ENCODE measurements at regions not wholly inside any gene's neighbourhood (a gene's known extent, or its start where the extent isn't known, plus 50 kb on each side); places are given as distances from the start of the nearest gene placed in this dataset.

- H2AFZ ChIP-seq (ENCODE audit: low read length), result no peak overlapping the region
- H3K27ac ChIP-seq (ENCODE audit: low read length), result no peak overlapping the region
- no peaks in the 10 kb centered on the region for H3K9me2 ChIP-seq (replicated peaks; ENCODE audit: low read length)
- CTCF ChIA-PET, result no interaction called here
- H3K4me3 ChIP-seq (ENCODE audit: low read length), result no peak overlapping the region
- intact Hi-C loops (cut with micrococcal nuclease), result no loop called here
- no peak for TF ChIP-seq EZH2 (IDR thresholded peaks at IDR 0.05; ENCODE audit: low read length, unreplicated experiment)
- TF ChIP-seq, protein P1, sequence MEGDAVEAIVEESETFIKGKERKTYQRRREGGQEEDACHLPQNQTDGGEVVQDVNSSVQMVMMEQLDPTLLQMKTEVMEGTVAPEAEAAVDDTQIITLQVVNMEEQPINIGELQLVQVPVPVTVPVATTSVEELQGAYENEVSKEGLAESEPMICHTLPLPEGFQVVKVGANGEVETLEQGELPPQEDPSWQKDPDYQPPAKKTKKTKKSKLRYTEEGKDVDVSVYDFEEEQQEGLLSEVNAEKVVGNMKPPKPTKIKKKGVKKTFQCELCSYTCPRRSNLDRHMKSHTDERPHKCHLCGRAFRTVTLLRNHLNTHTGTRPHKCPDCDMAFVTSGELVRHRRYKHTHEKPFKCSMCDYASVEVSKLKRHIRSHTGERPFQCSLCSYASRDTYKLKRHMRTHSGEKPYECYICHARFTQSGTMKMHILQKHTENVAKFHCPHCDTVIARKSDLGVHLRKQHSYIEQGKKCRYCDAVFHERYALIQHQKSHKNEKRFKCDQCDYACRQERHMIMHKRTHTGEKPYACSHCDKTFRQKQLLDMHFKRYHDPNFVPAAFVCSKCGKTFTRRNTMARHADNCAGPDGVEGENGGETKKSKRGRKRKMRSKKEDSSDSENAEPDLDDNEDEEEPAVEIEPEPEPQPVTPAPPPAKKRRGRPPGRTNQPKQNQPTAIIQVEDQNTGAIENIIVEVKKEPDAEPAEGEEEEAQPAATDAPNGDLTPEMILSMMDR (conservative IDR thresholded peaks at IDR 0.05; ENCODE audit: low read depth, low read length), result no peak
- TF ChIP-seq EZH2phosphoT487 (IDR thresholded peaks at IDR 0.05; ENCODE audit: borderline replicate concordance, low read length), result no peak
- BruUV-seq (replicated peaks), result no TSS peak
- DNase-seq (no peak), ATAC-seq (no peak)
- no peak overlapping the region for H3K4me2 ChIP-seq (ENCODE audit: low read length)
- no peak overlapping the region for H3K9ac ChIP-seq (ENCODE audit: low read length)
- POLR2A ChIA-PET (ENCODE audit: unreplicated experiment), result no interaction called here
- H3K36me3 ChIP-seq (ENCODE audit: low read depth, low read length), result no peaks in the 10 kb centered on the region
- H3K4me1 ChIP-seq (ENCODE audit: insufficient read depth, low read length), result peaks cover 14% of the 10 kb centered on the region
- no peaks in the 10 kb centered on the region for H3K27me3 ChIP-seq (ENCODE audit: low read length)
- no peaks in the 10 kb centered on the region for H3K79me2 ChIP-seq (ENCODE audit: low read length)
- H3K9me3 ChIP-seq (ENCODE audit: low read length), result no peaks in the 10 kb centered on the region
- H3F3A ChIP-seq (ENCODE audit: low read length, unreplicated experiment), result no peaks in the 10 kb centered on the region
- H4K20me1 ChIP-seq (ENCODE audit: low read length), result no peaks in the 10 kb centered on the region
Observed at GRCh38 chr20:58005581-58006345, 222.7 kb downstream of the ANKRD60 start.

DNA sequence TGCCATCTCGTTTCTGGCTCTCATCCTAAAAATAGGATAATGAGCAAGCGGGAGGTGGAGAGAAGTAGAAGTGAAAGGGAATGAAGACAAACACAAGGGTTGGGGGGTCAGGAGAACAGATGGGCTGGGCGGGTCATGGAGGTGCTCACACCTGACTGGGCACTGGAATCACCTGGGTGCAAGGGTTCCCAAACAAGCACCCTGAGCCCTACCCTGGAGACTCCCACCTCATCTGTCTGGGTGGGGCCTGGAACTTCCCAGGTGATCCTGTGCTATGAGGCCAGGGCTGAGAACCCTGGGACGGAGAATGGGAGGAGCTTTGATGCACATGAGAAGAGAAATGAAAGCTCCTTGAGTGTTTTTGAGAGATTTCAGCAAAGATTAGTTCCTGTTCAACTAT is 223.6 kb downstream of the ANKRD60 start:
- no peak for ATAC-seq
- no peak for TF ChIP-seq EZH2phosphoT487 (IDR thresholded peaks at IDR 0.05; ENCODE audit: borderline replicate concordance, low read length)
- TF ChIP-seq EZH2 (IDR thresholded peaks at IDR 0.05; ENCODE audit: low read length, unreplicated experiment), result no peak
- TF ChIP-seq, protein P1 (conservative IDR thresholded peaks at IDR 0.05; ENCODE audit: low read depth, low read length), result no peak
- no peak overlapping the region for H3K27ac ChIP-seq (ENCODE audit: low read length)
- no peaks in the 10 kb centered on the region for H4K20me1 ChIP-seq (ENCODE audit: low read length)
- no peak overlapping the region for H2AFZ ChIP-seq (ENCODE audit: low read length)
- H3K36me3 ChIP-seq (ENCODE audit: low read depth, low read length), result no peaks in the 10 kb centered on the region
- H3K9me3 ChIP-seq (ENCODE audit: low read length), result no peaks in the 10 kb centered on the region
- peaks cover 17% of the 10 kb centered on the region for H3K4me1 ChIP-seq (ENCODE audit: insufficient read depth, low read length)
- H3K4me2 ChIP-seq (ENCODE audit: low read length), result no peak overlapping the region
- H3F3A ChIP-seq (ENCODE audit: low read length, unreplicated experiment), result no peaks in the 10 kb centered on the region
- CTCF ChIA-PET, result no interaction called here
- BruUV-seq (replicated peaks), result no TSS peak
- no peaks in the 10 kb centered on the region for H3K9me2 ChIP-seq (replicated peaks; ENCODE audit: low read length)
- DNase-seq, result no peak
- H3K79me2 ChIP-seq (ENCODE audit: low read length), result no peaks in the 10 kb centered on the region
- no peaks in the 10 kb centered on the region for H3K27me3 ChIP-seq (ENCODE audit: low read length)
- POLR2A ChIA-PET (ENCODE audit: unreplicated experiment), result no interaction called here
- intact Hi-C loops (cut with micrococcal nuclease), result no loop called here
- H3K4me3 ChIP-seq (ENCODE audit: low read length), result no peak overlapping the region
- no peak overlapping the region for H3K9ac ChIP-seq (ENCODE audit: low read length)

GRCh38 chr20:58004146-58004545 is 224.3 kb downstream of the ANKRD60 start:
- H3K4me1 ChIP-seq (ENCODE audit: insufficient read depth, low read length), result peaks cover 17% of the 10 kb centered on the region
- H3K4me2 ChIP-seq (ENCODE audit: low read length), result no peak overlapping the region
- H3K9me3 ChIP-seq (ENCODE audit: low read length), result no peaks in the 10 kb centered on the region
- no peak overlapping the region for H3K9ac ChIP-seq (ENCODE audit: low read length)
- no peak overlapping the region for H2AFZ ChIP-seq (ENCODE audit: low read length)
- no peaks in the 10 kb centered on the region for H3K36me3 ChIP-seq (ENCODE audit: low read depth, low read length)
- ATAC-seq, result no peak
- BruUV-seq (replicated peaks), result no TSS peak
- ChIA-PET POLR2A (ENCODE audit: unreplicated experiment) (no interaction called here), CTCF (no interaction called here)
- intact Hi-C loops (cut with micrococcal nuclease), result no loop called here
- no peaks in the 10 kb centered on the region for H3K27me3 ChIP-seq (ENCODE audit: low read length)
- H3K79me2 ChIP-seq (ENCODE audit: low read length), result no peaks in the 10 kb centered on the region
- no peaks in the 10 kb centered on the region for H3F3A ChIP-seq (ENCODE audit: low read length, unreplicated experiment)
- TF ChIP-seq EZH2 (IDR thresholded peaks at IDR 0.05; ENCODE audit: low read length, unreplicated experiment) (no peak), EZH2phosphoT487 (IDR thresholded peaks at IDR 0.05; ENCODE audit: borderline replicate concordance, low read length) (no peak)
- TF ChIP-seq, protein P1 (conservative IDR thresholded peaks at IDR 0.05; ENCODE audit: low read depth, low read length), result no peak
- H3K27ac ChIP-seq (ENCODE audit: low read length), result no peak overlapping the region
- no peak overlapping the region for H3K4me3 ChIP-seq (ENCODE audit: low read length)
- H4K20me1 ChIP-seq (ENCODE audit: low read length), result no peaks in the 10 kb centered on the region
- no peak for DNase-seq
- no peaks in the 10 kb centered on the region for H3K9me2 ChIP-seq (replicated peaks; ENCODE audit: low read length)
